NT2/D1 (cell line): ENCODE measurements at regions not wholly inside any gene's neighbourhood (a gene's known extent, or its start where the extent isn't known, plus 50 kb on each side); places are given as distances from the start of the nearest gene placed in this dataset.

Experiments
- DNase-seq: peaks from one replicate; pipeline ENCODE4 v3.0.0-alpha.2; 2011; ENCODE audit warnings: low read depth, low spot score
- H3K27me3 ChIP-seq: 2 replicates; pipeline ENCODE4 v1.6.0; 2011; ENCODE audit warnings: mild to moderate bottlenecking; ENCODE audit not compliant: insufficient read length, insufficient read depth
- H3K36me3 ChIP-seq: 2 replicates; pipeline ENCODE4 v1.6.1; 2011; ENCODE audit warnings: mild to moderate bottlenecking, low read length, mixed read lengths; ENCODE audit not compliant: insufficient read depth, insufficient read length
- H3K4me1 ChIP-seq: 2 replicates; pipeline ENCODE4 v1.5.1; 2011; ENCODE audit not compliant: insufficient read depth, insufficient read length
- H3K4me3 ChIP-seq: 2 replicates; pipeline ENCODE4 v1.5.1; 2011; ENCODE audit warnings: low read depth; ENCODE audit not compliant: insufficient read length
- H3K9ac ChIP-seq: 2 replicates; pipeline ENCODE4 v1.6.0; 2011; ENCODE audit warnings: low read depth; ENCODE audit not compliant: insufficient read length
- H3K9me3 ChIP-seq: 2 replicates; pipeline ENCODE4 v1.5.1; 2011; ENCODE audit warnings: mild to moderate bottlenecking, low read length; ENCODE audit not compliant: insufficient read depth
- SUZ12 ChIP-seq: IDR thresholded peaks from 2 replicates; pipeline ENCODE4 v1.6.1; 2011; ENCODE audit not compliant: insufficient read length, insufficient read depth; ENCODE audit errors: extremely low read depth
- YY1 ChIP-seq: IDR thresholded peaks from 2 replicates; pipeline ENCODE4 v1.6.1; 2011; ENCODE audit not compliant: insufficient read length, insufficient read depth
- ZNF274 ChIP-seq: IDR thresholded peaks from 2 replicates; pipeline ENCODE4 v1.6.1; 2011; ENCODE audit warnings: mild to moderate bottlenecking, low read depth, low read length

DNA sequence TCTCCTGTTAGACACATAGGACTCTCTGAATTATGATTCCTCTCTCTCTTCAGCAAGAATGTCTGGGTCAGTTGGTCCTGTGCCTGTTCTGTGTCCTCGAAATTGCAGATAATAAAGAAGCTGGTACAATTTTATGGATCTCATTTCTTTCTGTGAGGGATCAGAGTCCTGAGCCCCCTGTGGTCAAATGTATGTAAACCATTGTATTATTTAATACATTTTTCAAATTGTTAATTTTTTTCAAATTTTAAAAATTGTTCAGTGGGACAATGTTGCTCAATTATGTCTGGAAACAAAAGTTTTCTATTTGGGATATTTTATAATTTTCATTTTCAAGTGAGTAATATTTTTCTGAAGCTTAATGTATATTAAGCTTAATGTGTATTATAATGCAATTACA is 513.5 kb downstream of the CCER1 start:
- Histone ChIP-seq H3K4me1 (no peaks in the 10 kb centered on the region), H3K27me3 (no peaks in the 10 kb centered on the region), H3K4me3 (no peak overlapping the region), H3K9me3 (peaks cover 15% of the 10 kb centered on the region; the same call in 1 of the 2 replicates), H3K9ac (no peak overlapping the region), H3K36me3 (no peaks in the 10 kb centered on the region)
- DNase-seq, result no peak
- TF ChIP-seq SUZ12 (no peak), ZNF274 (no peak), YY1 (no peak)

DNA sequence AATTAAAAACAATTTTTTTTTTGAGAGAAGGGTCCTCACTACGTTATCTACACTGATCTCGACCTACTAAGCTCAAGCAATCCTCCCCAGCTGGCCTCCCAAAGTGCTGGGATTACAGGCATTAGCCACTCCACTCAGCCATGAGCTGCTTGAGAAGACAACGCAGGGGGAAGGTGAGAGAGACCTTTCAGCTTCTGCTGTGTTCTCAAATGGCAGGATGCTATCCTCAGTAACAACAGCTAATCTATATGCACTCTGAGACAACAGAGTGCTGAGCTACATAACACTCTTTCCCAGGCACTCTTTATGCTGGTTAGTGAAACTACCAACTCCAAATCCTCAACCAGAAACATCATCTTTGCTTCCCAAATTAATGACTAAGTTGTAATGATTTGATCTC is 526.1 kb downstream of the CCER1 start:
- Histone ChIP-seq H3K9ac (no peak overlapping the region), H3K9me3 (no peaks in the 10 kb centered on the region), H3K4me1 (no peaks in the 10 kb centered on the region), H3K27me3 (no peaks in the 10 kb centered on the region), H3K4me3 (no peak overlapping the region), H3K36me3 (no peaks in the 10 kb centered on the region)
- TF ChIP-seq YY1 (no peak), SUZ12 (no peak), ZNF274 (no peak)
- DNase-seq, result no peak

DNA sequence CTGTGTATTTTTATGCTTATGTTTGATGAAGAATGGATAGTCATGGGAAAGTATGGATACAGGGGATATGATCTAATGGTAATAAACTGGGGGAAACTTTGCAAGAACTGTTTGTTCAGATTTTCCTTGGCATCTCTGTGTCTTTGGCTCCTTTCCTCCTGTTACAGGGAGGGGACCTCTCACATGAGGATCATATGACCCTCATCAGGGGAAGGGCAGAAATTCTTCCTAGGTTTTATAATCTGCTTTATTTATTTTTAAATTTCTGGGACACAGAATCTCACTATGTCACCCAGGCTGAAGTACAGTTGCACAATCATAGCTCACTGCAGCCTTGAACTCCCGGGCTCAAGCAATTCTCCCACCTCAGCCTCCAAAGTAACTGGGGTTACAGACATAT is 526.5 kb downstream of the CCER1 start:
- H3K27me3 ChIP-seq, result no peaks in the 10 kb centered on the region
- no peak overlapping the region for H3K9ac ChIP-seq
- no peaks in the 10 kb centered on the region for H3K36me3 ChIP-seq
- no peak overlapping the region for H3K4me3 ChIP-seq
- H3K9me3 ChIP-seq, result no peaks in the 10 kb centered on the region
- TF ChIP-seq ZNF274, result no peak
- TF ChIP-seq SUZ12, result no peak
- H3K4me1 ChIP-seq, result no peaks in the 10 kb centered on the region
- no peak for DNase-seq

DNA sequence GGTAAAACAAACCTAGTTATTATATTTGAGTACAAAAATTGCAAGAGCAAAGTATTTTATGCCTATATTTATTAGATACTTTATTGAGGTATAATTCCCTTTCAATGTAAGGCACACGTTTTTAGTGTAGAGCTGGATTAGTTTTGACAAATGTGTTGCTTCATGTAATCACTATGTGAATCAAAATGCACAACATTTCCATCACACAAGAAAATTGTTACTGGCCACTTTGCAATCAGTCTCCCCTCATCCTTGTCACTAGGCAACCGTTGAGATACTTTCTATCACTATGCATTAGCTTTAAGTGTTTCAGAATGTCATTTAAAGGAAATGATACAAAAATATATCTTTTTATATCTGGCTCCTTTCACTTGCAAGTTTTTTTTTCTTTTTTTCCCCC is 531.0 kb downstream of the CCER1 start:
- no peaks in the 10 kb centered on the region for H3K36me3 ChIP-seq
- H3K4me1 ChIP-seq, result no peaks in the 10 kb centered on the region
- no peaks in the 10 kb centered on the region for H3K27me3 ChIP-seq
- H3K9me3 ChIP-seq, result no peaks in the 10 kb centered on the region
- no peak for DNase-seq
- H3K4me3 ChIP-seq, result no peak overlapping the region
- no peak overlapping the region for H3K9ac ChIP-seq
- TF ChIP-seq YY1 (no peak), ZNF274 (no peak), SUZ12 (no peak)

DNA sequence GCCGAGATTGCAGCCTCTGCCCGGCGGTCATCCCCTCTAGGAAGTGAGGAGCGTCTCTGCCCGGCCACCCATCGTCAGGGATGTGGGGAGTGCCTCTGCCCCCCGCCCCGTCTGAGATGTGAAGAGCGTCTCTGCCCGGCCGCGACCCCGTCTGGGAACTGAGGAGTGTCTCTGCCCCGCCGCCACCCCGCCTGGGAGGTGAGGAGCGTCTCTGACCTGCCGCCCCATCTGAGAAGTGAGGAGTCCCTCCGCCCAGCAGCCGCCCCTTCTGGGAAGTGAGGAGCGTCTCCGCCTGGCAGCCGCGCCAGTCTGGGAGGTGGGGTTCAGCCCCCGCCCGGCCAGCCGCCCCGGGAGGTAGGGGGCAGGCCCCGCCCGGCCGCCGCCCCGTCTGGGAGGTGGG is 544.0 kb downstream of the CCER1 start:
- TF ChIP-seq ZNF274 (no peak), SUZ12 (no peak), YY1 (no peak)
- no peak for DNase-seq
- H3K4me3 ChIP-seq, result no peak overlapping the region
- no peaks in the 10 kb centered on the region for H3K4me1 ChIP-seq
- H3K36me3 ChIP-seq, result no peaks in the 10 kb centered on the region
- no peaks in the 10 kb centered on the region for H3K27me3 ChIP-seq
- H3K9ac ChIP-seq, result no peak overlapping the region
- H3K9me3 ChIP-seq, result no peaks in the 10 kb centered on the region; the same call in 1 of the 2 replicates

DNA sequence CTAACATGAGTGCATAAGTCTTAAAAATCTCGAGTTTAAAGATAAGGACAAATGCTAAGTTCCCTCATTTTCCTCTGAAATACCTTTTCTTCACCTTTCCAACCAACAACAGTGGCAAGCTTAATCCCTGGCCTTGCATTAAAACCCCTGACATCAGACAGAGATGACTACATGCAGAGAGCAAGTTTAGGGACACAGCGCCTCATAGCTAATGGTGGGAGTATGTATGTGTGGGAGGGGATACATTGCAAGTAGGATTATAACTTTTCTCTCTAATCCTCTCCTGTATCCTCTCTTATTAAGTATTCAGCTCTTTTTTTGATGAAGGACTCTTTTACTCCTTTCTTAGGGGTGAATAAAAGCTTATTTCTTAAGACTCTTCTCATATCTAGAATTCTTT is 547.1 kb downstream of the CCER1 start:
- Histone ChIP-seq H3K9ac (no peak overlapping the region), H3K4me3 (no peak overlapping the region), H3K27me3 (no peaks in the 10 kb centered on the region), H3K36me3 (no peaks in the 10 kb centered on the region), H3K4me1 (no peaks in the 10 kb centered on the region), H3K9me3 (no peaks in the 10 kb centered on the region; the same call in 1 of the 2 replicates)
- TF ChIP-seq YY1, result no peak
- no peak for TF ChIP-seq ZNF274
- no peak for TF ChIP-seq SUZ12
- DNase-seq, result no peak

DNA sequence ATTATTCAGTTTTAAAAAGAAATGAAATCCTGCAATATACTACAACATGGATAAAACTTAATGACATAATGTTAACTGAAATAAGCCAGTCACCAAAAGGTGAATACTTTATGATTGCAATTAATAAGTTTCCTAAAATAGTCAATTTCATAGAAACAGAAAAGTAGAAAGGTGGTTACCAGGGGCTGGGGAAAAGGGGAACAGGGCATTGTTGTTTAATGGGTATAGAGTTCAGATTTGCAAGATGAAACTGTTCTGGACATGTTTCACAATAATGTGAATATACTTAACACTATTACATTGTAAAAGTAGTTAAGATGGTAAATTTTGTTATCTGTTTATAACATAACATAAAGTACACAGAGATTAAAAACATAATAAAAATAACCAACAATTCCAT is 550.9 kb downstream of the CCER1 start:
- TF ChIP-seq ZNF274 (no peak), SUZ12 (no peak), YY1 (no peak)
- no peaks in the 10 kb centered on the region for H3K9me3 ChIP-seq
- H3K4me1 ChIP-seq, result no peaks in the 10 kb centered on the region
- H3K36me3 ChIP-seq, result no peaks in the 10 kb centered on the region
- no peak overlapping the region for H3K4me3 ChIP-seq
- H3K9ac ChIP-seq, result no peak overlapping the region
- no peak for DNase-seq
- no peaks in the 10 kb centered on the region for H3K27me3 ChIP-seq

DNA sequence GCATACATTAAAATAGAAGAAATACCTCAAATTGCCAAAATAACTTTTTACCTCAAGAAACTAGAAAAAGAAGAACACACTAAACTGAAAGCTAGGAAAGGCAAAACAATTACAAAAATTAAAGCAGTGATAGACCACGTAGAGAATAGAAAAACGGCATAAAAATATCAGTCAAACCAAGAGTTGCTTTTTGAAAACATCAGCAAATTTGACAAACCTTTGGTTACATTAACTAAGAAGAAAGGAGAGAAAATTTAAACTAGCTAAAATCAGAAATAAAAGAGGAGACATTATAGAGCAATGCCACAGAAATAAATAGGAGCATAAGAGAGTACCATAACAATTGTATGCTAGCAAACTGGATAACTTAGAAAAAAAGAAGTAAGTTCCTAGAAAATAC is 553.8 kb downstream of the CCER1 start:
- Histone ChIP-seq H3K27me3 (no peaks in the 10 kb centered on the region), H3K9me3 (peaks cover 8% of the 10 kb centered on the region; the same call in 1 of the 2 replicates), H3K9ac (no peak overlapping the region), H3K4me1 (no peaks in the 10 kb centered on the region), H3K4me3 (no peak overlapping the region), H3K36me3 (no peaks in the 10 kb centered on the region)
- no peak for DNase-seq
- TF ChIP-seq YY1, result no peak
- no peak for TF ChIP-seq ZNF274
- TF ChIP-seq SUZ12, result no peak
